ENCODE measurements at regions not wholly inside any gene's neighbourhood (a gene's known extent, or its start where the extent isn't known, plus 50 kb on each side); places are given as distances from the start of the nearest gene placed in this dataset.
"Not testable (repeated sequence)": the region's sequence is repeated elsewhere in the genome, so short reads cannot be mapped to it uniquely, and the experiment has no call there.

GRCh38 chrX:96112689-96113088 is 572.0 kb upstream of the DIAPH2 start:
- Histone ChIP-seq H3K9ac (ENCODE audit: low read depth in 1 of 3, low read length in 3 of 3) (no peak overlapping the region), H3K27me3 (ENCODE audit: control insufficient read depth in 3 of 3, insufficient read depth in 3 of 3, low read length in 3 of 3) (no peaks in the 10 kb centered on the region), H3K9me3 (ENCODE audit: control insufficient read depth in 3 of 3, low read length in 3 of 3) (peaks cover 0 to 3% (median 0%) of the 10 kb centered on the region in 3 donors), H3K4me3 (ENCODE audit: low read length in 3 of 3) (no peak overlapping the region), H3K4me1 (ENCODE audit: control insufficient read depth in 3 of 3, insufficient read depth in 3 of 3, low read length in 3 of 3) (no peaks in the 10 kb centered on the region), H3K36me3 (ENCODE audit: control insufficient read depth in 3 of 3, insufficient read depth in 3 of 3, low read length in 3 of 3) (no peaks in the 10 kb centered on the region), H3K27ac (ENCODE audit: low read depth, low read length) (no peak overlapping the region)

GRCh38 chrX:96126182-96126581 is 558.5 kb upstream of the DIAPH2 start:
- Histone ChIP-seq H3K4me1 (ENCODE audit: control insufficient read depth in 3 of 3, insufficient read depth in 3 of 3, low read length in 3 of 3) (no peaks in the 10 kb centered on the region), H3K9me3 (ENCODE audit: control insufficient read depth in 3 of 3, low read length in 3 of 3) (no peaks in the 10 kb centered on the region)

GRCh38 chrX:96128058-96128457 is 556.6 kb upstream of the DIAPH2 start:
- H3K27ac ChIP-seq (ENCODE audit: low read depth, low read length); H3K4me1 ChIP-seq (ENCODE audit: control insufficient read depth in 3 of 3, insufficient read depth in 3 of 3, low read length in 3 of 3); H3K9me3 ChIP-seq (ENCODE audit: control insufficient read depth in 3 of 3, low read length in 3 of 3); H3K36me3 ChIP-seq (ENCODE audit: control insufficient read depth in 3 of 3, insufficient read depth in 3 of 3, low read length in 3 of 3); H3K9ac ChIP-seq (ENCODE audit: low read depth in 1 of 3, low read length in 3 of 3); H3K27me3 ChIP-seq (ENCODE audit: control insufficient read depth in 3 of 3, insufficient read depth in 3 of 3, low read length in 3 of 3); H3K4me3 ChIP-seq (ENCODE audit: low read length in 3 of 3): not testable (repeated sequence)

More at GRCh38 chrX:96126182-96126581, 558.5 kb upstream of the DIAPH2 start:
- Histone ChIP-seq H3K27ac (ENCODE audit: low read depth, low read length) (no peak overlapping the region), H3K4me3 (ENCODE audit: low read length in 3 of 3) (no peak overlapping the region), H3K9ac (ENCODE audit: low read depth in 1 of 3, low read length in 3 of 3) (no peak overlapping the region), H3K36me3 (ENCODE audit: control insufficient read depth in 3 of 3, insufficient read depth in 3 of 3, low read length in 3 of 3) (no peaks in the 10 kb centered on the region), H3K27me3 (ENCODE audit: control insufficient read depth in 3 of 3, insufficient read depth in 3 of 3, low read length in 3 of 3) (no peaks in the 10 kb centered on the region)

GRCh38 chrX:96140796-96141195 is 543.8 kb upstream of the DIAPH2 start:
- Histone ChIP-seq H3K27me3 (ENCODE audit: control insufficient read depth in 3 of 3, insufficient read depth in 3 of 3, low read length in 3 of 3) (no peaks in the 10 kb centered on the region), H3K4me1 (ENCODE audit: control insufficient read depth in 3 of 3, insufficient read depth in 3 of 3, low read length in 3 of 3) (no peaks in the 10 kb centered on the region), H3K9me3 (ENCODE audit: control insufficient read depth in 3 of 3, low read length in 3 of 3) (no peaks in the 10 kb centered on the region), H3K36me3 (ENCODE audit: control insufficient read depth in 3 of 3, insufficient read depth in 3 of 3, low read length in 3 of 3) (no peaks in the 10 kb centered on the region), H3K27ac (ENCODE audit: low read depth, low read length) (no peak overlapping the region), H3K4me3 (ENCODE audit: low read length in 3 of 3) (no peak overlapping the region), H3K9ac (ENCODE audit: low read depth in 1 of 3, low read length in 3 of 3) (no peak overlapping the region)

- H3K36me3 ChIP-seq (ENCODE audit: control insufficient read depth in 3 of 3, insufficient read depth in 3 of 3, low read length in 3 of 3): no peaks in the 10 kb centered on the region
- no peak overlapping the region for H3K9ac ChIP-seq (ENCODE audit: low read depth in 1 of 3, low read length in 3 of 3)
- H3K27me3 ChIP-seq (ENCODE audit: control insufficient read depth in 3 of 3, insufficient read depth in 3 of 3, low read length in 3 of 3): no peaks in the 10 kb centered on the region
- no peak overlapping the region for H3K4me3 ChIP-seq (ENCODE audit: low read length in 3 of 3)
- no peak overlapping the region for H3K27ac ChIP-seq (ENCODE audit: low read depth, low read length)
- no peaks in the 10 kb centered on the region for H3K9me3 ChIP-seq (ENCODE audit: control insufficient read depth in 3 of 3, low read length in 3 of 3)
- H3K4me1 ChIP-seq (ENCODE audit: control insufficient read depth in 3 of 3, insufficient read depth in 3 of 3, low read length in 3 of 3): no peaks in the 10 kb centered on the region
Observed at GRCh38 chrX:96147681-96148080, 537.0 kb upstream of the DIAPH2 start.

GRCh38 chrX:96170626-96171025 is 514.0 kb upstream of the DIAPH2 start:
- Histone ChIP-seq H3K27ac (ENCODE audit: low read depth, low read length) (no peak overlapping the region), H3K36me3 (ENCODE audit: control insufficient read depth in 3 of 3, insufficient read depth in 3 of 3, low read length in 3 of 3) (no peaks in the 10 kb centered on the region), H3K27me3 (ENCODE audit: control insufficient read depth in 3 of 3, insufficient read depth in 3 of 3, low read length in 3 of 3) (no peaks in the 10 kb centered on the region), H3K4me3 (ENCODE audit: low read length in 3 of 3) (no peak overlapping the region), H3K9ac (ENCODE audit: low read depth in 1 of 3, low read length in 3 of 3) (no peak overlapping the region), H3K4me1 (ENCODE audit: control insufficient read depth in 3 of 3, insufficient read depth in 3 of 3, low read length in 3 of 3) (no peaks in the 10 kb centered on the region), H3K9me3 (ENCODE audit: control insufficient read depth in 3 of 3, low read length in 3 of 3) (no peaks in the 10 kb centered on the region)

- Histone ChIP-seq H3K9ac (ENCODE audit: low read depth in 1 of 3, low read length in 3 of 3) (no peak overlapping the region), H3K9me3 (ENCODE audit: control insufficient read depth in 3 of 3, low read length in 3 of 3) (no peaks in the 10 kb centered on the region), H3K4me3 (ENCODE audit: low read length in 3 of 3) (no peak overlapping the region), H3K27me3 (ENCODE audit: control insufficient read depth in 3 of 3, insufficient read depth in 3 of 3, low read length in 3 of 3) (no peaks in the 10 kb centered on the region), H3K27ac (ENCODE audit: low read depth, low read length) (no peak overlapping the region), H3K4me1 (ENCODE audit: control insufficient read depth in 3 of 3, insufficient read depth in 3 of 3, low read length in 3 of 3) (no peaks in the 10 kb centered on the region), H3K36me3 (ENCODE audit: control insufficient read depth in 3 of 3, insufficient read depth in 3 of 3, low read length in 3 of 3) (no peaks in the 10 kb centered on the region)
Observed at GRCh38 chrX:96176921-96177320, 507.7 kb upstream of the DIAPH2 start.

- Histone ChIP-seq H3K9me3 (ENCODE audit: control insufficient read depth in 3 of 3, low read length in 3 of 3) (no peaks in the 10 kb centered on the region), H3K4me3 (ENCODE audit: low read length in 3 of 3) (no peak overlapping the region), H3K27ac (ENCODE audit: low read depth, low read length) (no peak overlapping the region), H3K4me1 (ENCODE audit: control insufficient read depth in 3 of 3, insufficient read depth in 3 of 3, low read length in 3 of 3) (no peaks in the 10 kb centered on the region), H3K36me3 (ENCODE audit: control insufficient read depth in 3 of 3, insufficient read depth in 3 of 3, low read length in 3 of 3) (no peaks in the 10 kb centered on the region), H3K9ac (ENCODE audit: low read depth in 1 of 3, low read length in 3 of 3) (no peak overlapping the region), H3K27me3 (ENCODE audit: control insufficient read depth in 3 of 3, insufficient read depth in 3 of 3, low read length in 3 of 3) (no peaks in the 10 kb centered on the region)
Observed at GRCh38 chrX:96181605-96182004, 503.0 kb upstream of the DIAPH2 start.

GRCh38 chrX:96182366-96182765 is 502.3 kb upstream of the DIAPH2 start:
- Histone ChIP-seq H3K36me3 (ENCODE audit: control insufficient read depth in 3 of 3, insufficient read depth in 3 of 3, low read length in 3 of 3) (no peaks in the 10 kb centered on the region), H3K9me3 (ENCODE audit: control insufficient read depth in 3 of 3, low read length in 3 of 3) (no peaks in the 10 kb centered on the region), H3K9ac (ENCODE audit: low read depth in 1 of 3, low read length in 3 of 3) (no peak overlapping the region), H3K4me1 (ENCODE audit: control insufficient read depth in 3 of 3, insufficient read depth in 3 of 3, low read length in 3 of 3) (no peaks in the 10 kb centered on the region), H3K27ac (ENCODE audit: low read depth, low read length) (no peak overlapping the region), H3K27me3 (ENCODE audit: control insufficient read depth in 3 of 3, insufficient read depth in 3 of 3, low read length in 3 of 3) (no peaks in the 10 kb centered on the region), H3K4me3 (ENCODE audit: low read length in 3 of 3) (no peak overlapping the region)

- no peak overlapping the region for H3K27ac ChIP-seq (ENCODE audit: low read depth, low read length)
- H3K36me3 ChIP-seq (ENCODE audit: control insufficient read depth in 3 of 3, insufficient read depth in 3 of 3, low read length in 3 of 3): no peaks in the 10 kb centered on the region
- no peak overlapping the region for H3K4me3 ChIP-seq (ENCODE audit: low read length in 3 of 3)
- no peaks in the 10 kb centered on the region for H3K9me3 ChIP-seq (ENCODE audit: control insufficient read depth in 3 of 3, low read length in 3 of 3)
- H3K9ac ChIP-seq (ENCODE audit: low read depth in 1 of 3, low read length in 3 of 3): no peak overlapping the region
- H3K27me3 ChIP-seq (ENCODE audit: control insufficient read depth in 3 of 3, insufficient read depth in 3 of 3, low read length in 3 of 3): no peaks in the 10 kb centered on the region
- no peaks in the 10 kb centered on the region for H3K4me1 ChIP-seq (ENCODE audit: control insufficient read depth in 3 of 3, insufficient read depth in 3 of 3, low read length in 3 of 3)
Observed at GRCh38 chrX:96183391-96183790, 501.3 kb upstream of the DIAPH2 start.

GRCh38 chrX:96183843-96184242 is 500.8 kb upstream of the DIAPH2 start:
- Histone ChIP-seq H3K9me3 (ENCODE audit: control insufficient read depth in 3 of 3, low read length in 3 of 3) (no peaks in the 10 kb centered on the region), H3K9ac (ENCODE audit: low read depth in 1 of 3, low read length in 3 of 3) (no peak overlapping the region), H3K4me1 (ENCODE audit: control insufficient read depth in 3 of 3, insufficient read depth in 3 of 3, low read length in 3 of 3) (no peaks in the 10 kb centered on the region)

More at GRCh38 chrX:96183843-96184242, 500.8 kb upstream of the DIAPH2 start:
- no peaks in the 10 kb centered on the region for H3K27me3 ChIP-seq (ENCODE audit: control insufficient read depth in 3 of 3, insufficient read depth in 3 of 3, low read length in 3 of 3)
- no peak overlapping the region for H3K4me3 ChIP-seq (ENCODE audit: low read length in 3 of 3)
- H3K36me3 ChIP-seq (ENCODE audit: control insufficient read depth in 3 of 3, insufficient read depth in 3 of 3, low read length in 3 of 3): no peaks in the 10 kb centered on the region
- no peak overlapping the region for H3K27ac ChIP-seq (ENCODE audit: low read depth, low read length)

All from skeletal muscle tissue (tissue), 3 donors.